ENCODE measurements at regions not wholly inside any gene's neighbourhood (a gene's known extent, or its start where the extent isn't known, plus 50 kb on each side); places are given as distances from the start of the nearest gene placed in this dataset.

GRCh38 chr2:12259493-12259892 lies 457.2 kb upstream of the TRIB2 start:
- Histone ChIP-seq H3K27me3 (ENCODE audit: low read depth, low read length) (no peaks in the 10 kb centered on the region; the same call in 1 of the 2 replicates), H3K4me2 (ENCODE audit: low read length) (no peak overlapping the region), H2AFZ (ENCODE audit: low read depth, low read length) (no peak overlapping the region), H3K9me3 (ENCODE audit: insufficient read depth, low read length) (no peaks in the 10 kb centered on the region), H3K79me2 (ENCODE audit: low read length) (no peaks in the 10 kb centered on the region), H3K9ac (ENCODE audit: low read length) (no peak overlapping the region), H3K4me1 (ENCODE audit: low read length) (peaks cover 8% of the 10 kb centered on the region; the same call in 1 of the 2 replicates), H3K27ac (ENCODE audit: low read length) (no peak overlapping the region), H3K4me3 (ENCODE audit: low read length) (no peak overlapping the region), H4K20me1 (ENCODE audit: insufficient read depth, low read length) (no peaks in the 10 kb centered on the region), H3K36me3 (replicated peaks; ENCODE audit: low read depth, low read length) (no peaks in the 10 kb centered on the region)
- TF ChIP-seq CTCF (IDR thresholded peaks at IDR 0.05; ENCODE audit: low read depth, low read length) (no peak), EZH2phosphoT487 (IDR thresholded peaks at IDR 0.05; ENCODE audit: low read depth) (no peak)

- Histone ChIP-seq H4K20me1 (ENCODE audit: insufficient read depth, low read length) (no peaks in the 10 kb centered on the region), H3K4me2 (ENCODE audit: low read length) (no peak overlapping the region), H3K4me3 (ENCODE audit: low read length) (no peak overlapping the region), H2AFZ (ENCODE audit: low read depth, low read length) (no peak overlapping the region), H3K27me3 (ENCODE audit: low read depth, low read length) (no peaks in the 10 kb centered on the region), H3K9me3 (ENCODE audit: insufficient read depth, low read length) (no peaks in the 10 kb centered on the region), H3K4me1 (ENCODE audit: low read length) (peaks cover 11% of the 10 kb centered on the region; the same call in 1 of the 2 replicates), H3K27ac (ENCODE audit: low read length) (no peak overlapping the region), H3K79me2 (ENCODE audit: low read length) (no peaks in the 10 kb centered on the region), H3K36me3 (replicated peaks; ENCODE audit: low read depth, low read length) (no peaks in the 10 kb centered on the region), H3K9ac (ENCODE audit: low read length) (no peak overlapping the region)
- no peak for TF ChIP-seq EZH2phosphoT487 (IDR thresholded peaks at IDR 0.05; ENCODE audit: low read depth)
- no peak for TF ChIP-seq CTCF (IDR thresholded peaks at IDR 0.05; ENCODE audit: low read depth, low read length)
Observed at GRCh38 chr2:12261986-12262680, 454.6 kb upstream of the TRIB2 start.

GRCh38 chr2:12262681-12263436 lies 453.9 kb upstream of the TRIB2 start:
- Histone ChIP-seq H3K4me1 (ENCODE audit: low read length) (peaks cover 11% of the 10 kb centered on the region; the same call in 1 of the 2 replicates), H4K20me1 (ENCODE audit: insufficient read depth, low read length) (no peaks in the 10 kb centered on the region), H3K27ac (ENCODE audit: low read length) (no peak overlapping the region), H3K9ac (ENCODE audit: low read length) (no peak overlapping the region), H2AFZ (ENCODE audit: low read depth, low read length) (no peak overlapping the region), H3K9me3 (ENCODE audit: insufficient read depth, low read length) (no peaks in the 10 kb centered on the region), H3K27me3 (ENCODE audit: low read depth, low read length) (no peaks in the 10 kb centered on the region), H3K4me3 (ENCODE audit: low read length) (no peak overlapping the region), H3K4me2 (ENCODE audit: low read length) (no peak overlapping the region), H3K79me2 (ENCODE audit: low read length) (no peaks in the 10 kb centered on the region), H3K36me3 (replicated peaks; ENCODE audit: low read depth, low read length) (no peaks in the 10 kb centered on the region)
- no peak for TF ChIP-seq CTCF (IDR thresholded peaks at IDR 0.05; ENCODE audit: low read depth, low read length)

- no peak overlapping the region for H3K9ac ChIP-seq (ENCODE audit: low read length)
- no peaks in the 10 kb centered on the region for H4K20me1 ChIP-seq (ENCODE audit: insufficient read depth, low read length)
- H3K27me3 ChIP-seq (ENCODE audit: low read depth, low read length), result no peaks in the 10 kb centered on the region
- H3K4me1 ChIP-seq (ENCODE audit: low read length), result peaks cover 11% of the 10 kb centered on the region; the same call in 1 of the 2 replicates
- no peak overlapping the region for H3K27ac ChIP-seq (ENCODE audit: low read length)
- no peak overlapping the region for H2AFZ ChIP-seq (ENCODE audit: low read depth, low read length)
- TF ChIP-seq EZH2phosphoT487 (IDR thresholded peaks at IDR 0.05; ENCODE audit: low read depth), result no peak
- TF ChIP-seq CTCF (IDR thresholded peaks at IDR 0.05; ENCODE audit: low read depth, low read length), result no peak
- no peaks in the 10 kb centered on the region for H3K36me3 ChIP-seq (replicated peaks; ENCODE audit: low read depth, low read length)
- no peaks in the 10 kb centered on the region for H3K79me2 ChIP-seq (ENCODE audit: low read length)
- H3K4me3 ChIP-seq (ENCODE audit: low read length), result no peak overlapping the region
- no peak overlapping the region for H3K4me2 ChIP-seq (ENCODE audit: low read length)
- no peaks in the 10 kb centered on the region for H3K9me3 ChIP-seq (ENCODE audit: insufficient read depth, low read length)
Observed at GRCh38 chr2:12263730-12264129, 453.0 kb upstream of the TRIB2 start.
